ENCODE measurements at regions not wholly inside any gene's neighbourhood (a gene's known extent, or its start where the extent isn't known, plus 50 kb on each side); places are given as distances from the start of the nearest gene placed in this dataset.

DNA sequence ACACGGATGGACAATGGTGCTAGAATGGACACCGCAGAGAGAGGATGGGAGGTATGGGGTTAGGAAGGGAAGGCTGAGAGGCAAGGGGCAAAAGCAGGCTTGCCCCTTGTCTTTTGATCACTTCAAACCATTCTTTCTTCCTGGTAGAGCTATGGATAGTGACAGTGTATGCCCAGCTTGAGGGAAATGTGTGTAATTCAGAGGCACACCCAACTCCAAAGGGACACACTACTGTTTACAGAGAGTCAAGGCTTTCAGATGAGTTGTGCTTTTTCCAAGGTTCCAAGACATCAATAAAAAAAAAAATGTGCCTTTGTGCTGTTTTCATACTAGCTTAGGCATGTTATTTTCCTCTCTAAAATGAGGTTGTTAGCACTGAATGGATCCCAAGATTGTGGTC is 185.0 kb downstream of the MCHR2 start:
- TF ChIP-seq ZNF565 (CRISPR knock-in tag; conservative IDR thresholded peaks at IDR 0.05; ENCODE audit: low read depth), result no peak
- no peak for TF ChIP-seq RARB (CRISPR knock-in tag; IDR thresholded peaks at IDR 0.05)
- TF ChIP-seq ZFP3 (CRISPR knock-in tag; IDR thresholded peaks at IDR 0.05), result no peak
- TF ChIP-seq, protein P1, sequence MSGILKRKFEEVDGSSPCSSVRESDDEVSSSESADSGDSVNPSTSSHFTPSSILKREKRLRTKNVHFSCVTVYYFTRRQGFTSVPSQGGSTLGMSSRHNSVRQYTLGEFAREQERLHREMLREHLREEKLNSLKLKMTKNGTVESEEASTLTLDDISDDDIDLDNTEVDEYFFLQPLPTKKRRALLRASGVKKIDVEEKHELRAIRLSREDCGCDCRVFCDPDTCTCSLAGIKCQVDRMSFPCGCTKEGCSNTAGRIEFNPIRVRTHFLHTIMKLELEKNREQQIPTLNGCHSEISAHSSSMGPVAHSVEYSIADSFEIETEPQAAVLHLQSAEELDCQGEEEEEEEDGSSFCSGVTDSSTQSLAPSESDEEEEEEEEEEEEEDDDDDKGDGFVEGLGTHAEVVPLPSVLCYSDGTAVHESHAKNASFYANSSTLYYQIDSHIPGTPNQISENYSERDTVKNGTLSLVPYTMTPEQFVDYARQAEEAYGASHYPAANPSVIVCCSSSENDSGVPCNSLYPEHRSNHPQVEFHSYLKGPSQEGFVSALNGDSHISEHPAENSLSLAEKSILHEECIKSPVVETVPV (CRISPR knock-in tag; IDR thresholded peaks at IDR 0.05), result no peak
- TF ChIP-seq, protein P2, sequence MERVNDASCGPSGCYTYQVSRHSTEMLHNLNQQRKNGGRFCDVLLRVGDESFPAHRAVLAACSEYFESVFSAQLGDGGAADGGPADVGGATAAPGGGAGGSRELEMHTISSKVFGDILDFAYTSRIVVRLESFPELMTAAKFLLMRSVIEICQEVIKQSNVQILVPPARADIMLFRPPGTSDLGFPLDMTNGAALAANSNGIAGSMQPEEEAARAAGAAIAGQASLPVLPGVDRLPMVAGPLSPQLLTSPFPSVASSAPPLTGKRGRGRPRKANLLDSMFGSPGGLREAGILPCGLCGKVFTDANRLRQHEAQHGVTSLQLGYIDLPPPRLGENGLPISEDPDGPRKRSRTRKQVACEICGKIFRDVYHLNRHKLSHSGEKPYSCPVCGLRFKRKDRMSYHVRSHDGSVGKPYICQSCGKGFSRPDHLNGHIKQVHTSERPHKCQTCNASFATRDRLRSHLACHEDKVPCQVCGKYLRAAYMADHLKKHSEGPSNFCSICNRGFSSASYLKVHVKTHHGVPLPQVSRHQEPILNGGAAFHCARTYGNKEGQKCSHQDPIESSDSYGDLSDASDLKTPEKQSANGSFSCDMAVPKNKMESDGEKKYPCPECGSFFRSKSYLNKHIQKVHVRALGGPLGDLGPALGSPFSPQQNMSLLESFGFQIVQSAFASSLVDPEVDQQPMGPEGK (CRISPR knock-in tag; IDR thresholded peaks at IDR 0.05; ENCODE audit: borderline replicate concordance), result no peak
- no peak for TF ChIP-seq TOX (CRISPR knock-in tag; IDR thresholded peaks at IDR 0.05; ENCODE audit: borderline replicate concordance)
- TF ChIP-seq OSR1 (CRISPR knock-in tag; IDR thresholded peaks at IDR 0.05), result no peak
- TF ChIP-seq, protein P3, sequence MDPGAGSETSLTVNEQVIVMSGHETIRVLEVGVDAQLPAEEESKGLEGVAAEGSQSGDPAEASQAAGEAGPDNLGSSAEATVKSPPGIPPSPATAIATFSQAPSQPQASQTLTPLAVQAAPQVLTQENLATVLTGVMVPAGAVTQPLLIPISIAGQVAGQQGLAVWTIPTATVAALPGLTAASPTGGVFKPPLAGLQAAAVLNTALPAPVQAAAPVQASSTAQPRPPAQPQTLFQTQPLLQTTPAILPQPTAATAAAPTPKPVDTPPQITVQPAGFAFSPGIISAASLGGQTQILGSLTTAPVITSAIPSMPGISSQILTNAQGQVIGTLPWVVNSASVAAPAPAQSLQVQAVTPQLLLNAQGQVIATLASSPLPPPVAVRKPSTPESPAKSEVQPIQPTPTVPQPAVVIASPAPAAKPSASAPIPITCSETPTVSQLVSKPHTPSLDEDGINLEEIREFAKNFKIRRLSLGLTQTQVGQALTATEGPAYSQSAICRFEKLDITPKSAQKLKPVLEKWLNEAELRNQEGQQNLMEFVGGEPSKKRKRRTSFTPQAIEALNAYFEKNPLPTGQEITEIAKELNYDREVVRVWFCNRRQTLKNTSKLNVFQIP (CRISPR knock-in tag; IDR thresholded peaks at IDR 0.05; ENCODE audit: borderline replicate concordance, low read depth), result no peak
- TF ChIP-seq PPARA (CRISPR knock-in tag; IDR thresholded peaks at IDR 0.05; ENCODE audit: borderline replicate concordance), result no peak
- TF ChIP-seq ARNTL (CRISPR knock-in tag; IDR thresholded peaks at IDR 0.05; ENCODE audit: borderline replicate concordance, low read depth), result no peak
- TF ChIP-seq, protein P4, sequence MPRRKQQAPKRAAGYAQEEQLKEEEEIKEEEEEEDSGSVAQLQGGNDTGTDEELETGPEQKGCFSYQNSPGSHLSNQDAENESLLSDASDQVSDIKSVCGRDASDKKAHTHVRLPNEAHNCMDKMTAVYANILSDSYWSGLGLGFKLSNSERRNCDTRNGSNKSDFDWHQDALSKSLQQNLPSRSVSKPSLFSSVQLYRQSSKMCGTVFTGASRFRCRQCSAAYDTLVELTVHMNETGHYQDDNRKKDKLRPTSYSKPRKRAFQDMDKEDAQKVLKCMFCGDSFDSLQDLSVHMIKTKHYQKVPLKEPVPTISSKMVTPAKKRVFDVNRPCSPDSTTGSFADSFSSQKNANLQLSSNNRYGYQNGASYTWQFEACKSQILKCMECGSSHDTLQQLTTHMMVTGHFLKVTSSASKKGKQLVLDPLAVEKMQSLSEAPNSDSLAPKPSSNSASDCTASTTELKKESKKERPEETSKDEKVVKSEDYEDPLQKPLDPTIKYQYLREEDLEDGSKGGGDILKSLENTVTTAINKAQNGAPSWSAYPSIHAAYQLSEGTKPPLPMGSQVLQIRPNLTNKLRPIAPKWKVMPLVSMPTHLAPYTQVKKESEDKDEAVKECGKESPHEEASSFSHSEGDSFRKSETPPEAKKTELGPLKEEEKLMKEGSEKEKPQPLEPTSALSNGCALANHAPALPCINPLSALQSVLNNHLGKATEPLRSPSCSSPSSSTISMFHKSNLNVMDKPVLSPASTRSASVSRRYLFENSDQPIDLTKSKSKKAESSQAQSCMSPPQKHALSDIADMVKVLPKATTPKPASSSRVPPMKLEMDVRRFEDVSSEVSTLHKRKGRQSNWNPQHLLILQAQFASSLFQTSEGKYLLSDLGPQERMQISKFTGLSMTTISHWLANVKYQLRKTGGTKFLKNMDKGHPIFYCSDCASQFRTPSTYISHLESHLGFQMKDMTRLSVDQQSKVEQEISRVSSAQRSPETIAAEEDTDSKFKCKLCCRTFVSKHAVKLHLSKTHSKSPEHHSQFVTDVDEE (CRISPR knock-in tag; IDR thresholded peaks at IDR 0.05), result no peak

All from SK-N-SH treated with all-trans-retinoic acid at 6 μM for 48 hours (cell line).